Gastroesophageal sphincter (tissue), 3 donors: ENCODE measurements at regions not wholly inside any gene's neighbourhood (a gene's known extent, or its start where the extent isn't known, plus 50 kb on each side); places are given as distances from the start of the nearest gene placed in this dataset.

ENCODE experiments used
- POLR2A ChIP-seq, 2 donors: fragments of 450-650 bp; IDR thresholded peaks; one replicate each; pipeline ENCODE4 v1.6.1; 2017; ENCODE audit warnings: antibody characterized with exemption in 2 of 2, mild to moderate bottlenecking in 2 of 2, moderate library complexity in 1 of 2
- POLR2AphosphoS5 ChIP-seq: sonication (generic); formaldehyde crosslinking; IDR thresholded peaks from one replicate; pipeline ENCODE4 v1.6.1; 2017; ENCODE audit warnings: antibody characterized with exemption
- TF ChIP-seq, protein P1 (sequence below), 4 experiments: fragments of 200-600 bp in 2 of 4; fragments of 450-650 bp in 2 of 4; sonication (generic) in 1 of 4; IDR thresholded peaks; one replicate each; pipeline ENCODE4 v1.5.1; 2017 to 2019; ENCODE audit warnings: antibody characterized with exemption in 4 of 4, mild to moderate bottlenecking in 2 of 4, moderate library complexity in 2 of 4

DNA sequence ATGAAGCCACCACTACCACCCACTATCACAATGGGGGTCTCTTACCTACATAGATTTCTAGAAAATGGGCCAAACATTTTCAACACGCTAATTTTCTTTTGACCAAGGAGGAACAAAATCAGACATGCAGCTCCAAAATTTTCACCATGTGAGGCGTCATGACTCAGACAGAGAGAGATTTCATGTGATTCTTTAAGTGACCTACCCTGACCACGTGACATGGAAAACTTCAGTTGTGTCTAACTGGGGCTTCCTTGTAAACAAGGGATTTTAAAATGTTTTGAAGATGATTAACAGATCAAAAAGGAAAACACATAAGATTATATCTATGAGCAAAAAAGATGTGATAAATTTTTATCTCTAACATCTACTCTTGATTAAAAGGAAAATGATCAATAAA, 199.2 kb downstream of the TBXT start:
- TF ChIP-seq, protein P1, sequence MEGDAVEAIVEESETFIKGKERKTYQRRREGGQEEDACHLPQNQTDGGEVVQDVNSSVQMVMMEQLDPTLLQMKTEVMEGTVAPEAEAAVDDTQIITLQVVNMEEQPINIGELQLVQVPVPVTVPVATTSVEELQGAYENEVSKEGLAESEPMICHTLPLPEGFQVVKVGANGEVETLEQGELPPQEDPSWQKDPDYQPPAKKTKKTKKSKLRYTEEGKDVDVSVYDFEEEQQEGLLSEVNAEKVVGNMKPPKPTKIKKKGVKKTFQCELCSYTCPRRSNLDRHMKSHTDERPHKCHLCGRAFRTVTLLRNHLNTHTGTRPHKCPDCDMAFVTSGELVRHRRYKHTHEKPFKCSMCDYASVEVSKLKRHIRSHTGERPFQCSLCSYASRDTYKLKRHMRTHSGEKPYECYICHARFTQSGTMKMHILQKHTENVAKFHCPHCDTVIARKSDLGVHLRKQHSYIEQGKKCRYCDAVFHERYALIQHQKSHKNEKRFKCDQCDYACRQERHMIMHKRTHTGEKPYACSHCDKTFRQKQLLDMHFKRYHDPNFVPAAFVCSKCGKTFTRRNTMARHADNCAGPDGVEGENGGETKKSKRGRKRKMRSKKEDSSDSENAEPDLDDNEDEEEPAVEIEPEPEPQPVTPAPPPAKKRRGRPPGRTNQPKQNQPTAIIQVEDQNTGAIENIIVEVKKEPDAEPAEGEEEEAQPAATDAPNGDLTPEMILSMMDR (IDR thresholded peaks at IDR 0.05): no peak
- TF ChIP-seq POLR2A (IDR thresholded peaks at IDR 0.05): no peak
- TF ChIP-seq POLR2AphosphoS5: no peak
